Limb (tissue), 2 donors: ENCODE measurements at regions not wholly inside any gene's neighbourhood (a gene's known extent, or its start where the extent isn't known, plus 50 kb on each side); places are given as distances from the start of the nearest gene placed in this dataset.

Experiments used
- DNase-seq, 2 donors: peaks; one replicate each; pipeline ENCODE4 v3.0.0-alpha.2; 2016; ENCODE audit errors: extremely low spot score in 2 of 2

DNA sequence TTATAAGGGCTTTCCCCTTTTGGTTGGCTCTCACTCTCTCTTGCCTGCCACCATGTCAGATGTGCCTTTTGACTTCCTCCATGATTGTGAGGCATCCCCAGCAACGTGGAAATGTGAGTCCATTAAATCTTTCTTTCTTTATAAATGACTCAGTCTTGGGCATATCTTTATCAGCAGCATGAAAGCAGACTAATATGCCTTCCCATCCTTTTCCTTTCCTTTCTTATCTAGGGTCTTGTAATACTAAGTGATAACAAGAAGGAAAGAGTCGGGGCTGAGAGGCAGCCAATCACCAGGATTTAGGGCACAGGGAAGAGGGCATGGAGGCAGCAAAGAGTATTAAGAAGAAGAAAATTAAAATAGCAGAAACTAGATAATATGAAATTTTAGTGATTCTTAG is 62.0 kb upstream of the JCAD start:
- DNase-seq = no peak

DNA sequence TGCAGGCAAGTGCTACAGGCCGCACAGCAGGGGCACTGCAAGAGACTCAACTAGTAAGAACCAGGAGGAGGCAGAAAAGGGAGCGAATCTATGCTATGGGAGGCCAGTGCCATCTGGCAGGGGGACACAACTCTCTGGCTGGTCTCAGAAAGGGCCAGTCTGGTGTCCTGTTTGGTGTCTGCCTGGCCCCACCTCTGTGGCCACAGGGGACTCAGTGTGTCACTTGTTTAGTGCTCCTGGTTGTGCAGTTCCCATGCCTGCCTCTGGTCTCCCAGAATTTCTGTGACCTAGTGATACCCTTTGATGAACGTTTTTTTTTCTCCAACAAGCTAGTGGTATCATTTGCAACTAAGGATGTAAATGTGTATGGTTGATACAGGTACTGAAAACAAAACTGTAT is 59.2 kb upstream of the JCAD start:
- DNase-seq = no peak

DNA sequence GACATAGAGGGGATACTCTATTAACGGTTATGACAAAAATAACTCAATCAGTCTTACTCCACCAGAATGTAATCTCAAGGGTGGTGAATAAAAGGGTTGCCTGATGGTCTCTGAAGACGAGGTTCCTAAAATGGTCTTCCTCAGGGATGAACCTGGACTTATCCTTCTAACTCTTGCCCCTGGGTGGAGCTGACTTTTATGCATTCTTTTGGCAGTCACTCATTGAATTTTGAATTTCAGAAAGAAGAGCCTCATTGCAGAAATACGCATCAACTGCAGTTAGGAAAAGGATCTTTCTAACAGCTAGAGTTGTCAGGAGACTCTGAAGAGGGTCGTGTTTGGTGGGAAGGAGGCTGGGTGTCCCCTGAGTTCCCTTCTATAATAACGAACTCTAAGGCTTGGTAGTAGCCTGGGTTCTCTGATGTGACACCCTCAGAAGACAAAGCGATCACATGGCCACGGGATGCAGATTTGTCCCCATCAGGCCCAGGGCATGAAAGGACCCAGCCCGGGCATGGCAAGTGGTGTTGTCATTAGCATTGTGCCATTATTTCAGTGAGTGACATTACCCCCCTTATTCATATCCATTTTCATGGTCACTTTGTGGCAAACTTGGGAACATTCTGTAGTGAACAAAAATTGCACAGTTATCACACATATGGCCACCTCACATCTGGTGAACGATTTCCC is 58.6 kb upstream of the JCAD start:
- DNase-seq = no peak

DNA sequence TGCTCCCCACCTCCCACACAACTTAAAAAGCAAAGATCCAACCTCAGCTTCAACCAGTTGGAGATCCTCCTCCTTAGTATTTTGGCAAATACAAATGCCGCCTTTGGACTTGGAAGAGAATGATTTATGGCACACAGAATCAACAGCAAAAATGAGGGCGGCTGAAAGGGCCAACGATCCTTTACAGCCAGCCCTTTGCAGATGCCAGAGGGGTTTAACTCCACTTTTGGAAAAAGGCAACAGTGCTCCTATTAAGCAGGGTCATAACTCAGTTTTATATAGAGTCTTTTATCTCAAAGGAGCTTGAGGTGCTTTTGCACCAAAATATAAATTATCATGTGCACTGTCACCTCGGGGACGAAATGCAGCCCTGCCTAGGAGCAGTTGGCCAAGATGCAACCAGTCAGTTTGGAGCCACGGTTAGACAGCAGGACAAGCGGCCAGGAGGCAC is 56.7 kb upstream of the JCAD start:
- peak in 1 of 2 donors; percentile 38 for DNase-seq

DNA sequence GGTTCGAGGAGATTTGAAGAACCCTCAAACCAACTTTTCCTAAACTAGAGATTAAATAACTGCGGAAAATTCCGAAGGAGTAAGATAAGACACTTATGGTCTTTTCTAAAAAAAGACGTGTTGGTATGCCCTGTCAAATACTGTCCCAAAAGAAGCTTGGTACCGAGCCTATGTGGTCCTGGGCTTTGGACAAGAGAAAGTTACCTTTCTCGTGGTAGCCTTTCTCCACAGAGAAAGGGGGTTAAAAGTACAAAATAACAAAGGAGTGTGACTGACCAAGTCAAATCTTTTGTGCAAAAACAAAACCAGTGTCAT is 56.2 kb upstream of the JCAD start:
- no peak for DNase-seq

DNA sequence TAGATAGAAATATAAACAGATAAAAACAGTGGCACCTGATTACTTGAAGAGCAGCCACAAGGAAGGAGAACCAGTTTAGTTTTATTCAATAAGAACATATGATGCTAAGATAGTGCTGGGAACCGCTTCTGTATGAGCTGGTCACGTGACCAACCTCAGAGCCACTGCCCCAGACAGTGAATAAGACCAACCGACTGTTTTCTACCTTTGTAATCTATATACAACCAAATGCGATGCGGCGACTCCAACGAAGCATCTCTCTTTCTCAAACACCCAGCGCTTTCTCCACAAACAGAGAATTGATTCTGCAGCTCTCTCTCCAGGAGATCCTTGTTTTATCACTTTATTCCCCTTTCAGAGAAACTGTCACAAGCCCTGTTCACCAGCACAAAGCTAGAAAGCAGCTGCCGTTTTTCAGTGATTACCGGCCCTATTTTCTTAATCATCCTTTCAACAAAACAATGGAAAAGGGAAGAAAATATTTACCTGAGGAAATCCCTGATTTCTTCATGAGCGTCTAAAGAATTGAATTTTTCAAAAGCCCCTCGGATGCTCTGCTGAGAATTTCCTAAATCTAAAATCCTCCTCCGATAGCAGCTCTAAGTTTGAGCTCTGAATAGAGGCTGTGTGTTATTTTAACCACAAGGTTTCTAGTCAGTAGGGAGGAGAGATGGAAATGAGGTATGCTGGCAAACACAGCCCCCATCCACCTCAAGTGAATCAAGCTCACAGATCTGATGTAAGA is 55.7 kb upstream of the JCAD start:
- peak; percentile 10 to 51 for DNase-seq

DNA sequence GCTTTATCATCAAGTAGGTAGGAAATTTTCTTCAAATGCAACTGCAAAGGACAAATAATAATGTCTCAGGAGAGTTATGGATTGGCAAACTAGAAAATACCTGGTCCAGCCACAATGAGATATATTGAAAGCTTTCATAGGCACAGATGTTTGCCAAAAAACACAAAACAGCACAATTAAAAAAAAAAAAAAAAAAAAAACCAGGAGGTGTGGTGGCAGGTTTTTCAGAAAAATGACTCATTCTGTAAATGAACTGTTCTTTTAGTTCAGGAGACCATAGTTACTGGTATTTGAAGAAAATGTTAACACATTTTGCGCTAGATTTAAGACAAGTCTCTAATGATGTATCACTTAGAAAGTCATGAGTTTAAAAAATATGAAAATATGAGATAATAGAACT is 55.0 kb upstream of the JCAD start:
- DNase-seq = no peak

DNA sequence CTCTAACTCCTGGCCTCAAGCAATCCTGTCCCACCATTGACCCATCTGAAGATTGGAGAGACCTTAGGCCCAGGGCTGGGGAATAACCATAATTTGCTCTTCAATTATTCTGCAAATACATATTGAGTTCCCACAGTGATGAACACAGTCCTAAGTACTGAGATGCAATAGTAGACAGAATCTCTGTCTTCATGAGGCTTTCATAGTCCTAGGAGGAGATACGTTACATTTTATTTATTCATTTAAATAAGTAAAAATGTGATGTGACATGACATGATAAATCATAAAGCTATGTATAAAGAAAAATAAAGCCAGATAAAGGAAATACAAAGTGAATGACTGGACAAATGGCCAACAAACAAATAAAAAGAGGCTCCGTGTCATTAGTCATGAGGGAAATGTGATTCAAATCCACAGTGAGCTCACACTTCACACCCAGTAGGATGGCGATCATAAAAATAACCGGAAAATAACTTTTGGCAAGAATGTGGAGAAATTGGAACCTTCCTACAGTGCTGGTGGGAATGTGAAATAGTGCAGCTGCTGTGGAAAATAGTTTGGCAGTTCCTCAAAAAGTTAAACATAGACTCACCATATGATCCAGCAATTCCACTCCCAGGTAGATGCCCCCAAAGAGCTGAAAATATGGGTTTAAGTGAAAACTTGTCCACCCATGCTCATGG is 52.1 kb upstream of the JCAD start:
- DNase-seq = peak in 1 of 2 donors; percentile 21
